Neural progenitor cell (in vitro differentiated cells): ENCODE measurements at regions not wholly inside any gene's neighbourhood (a gene's known extent, or its start where the extent isn't known, plus 50 kb on each side); places are given as distances from the start of the nearest gene placed in this dataset.

ENCODE experiments used
- EZH2 ChIP-seq: fragments of 200-600 bp; sonication (generic); IDR thresholded peaks from 2 replicates; pipeline ENCODE4 v1.6.1; 2017; ENCODE audit warnings: antibody characterized with exemption, mild to moderate bottlenecking, moderate library complexity
- TF ChIP-seq, protein P1 (sequence below): fragments of 200-600 bp; sonication (generic); IDR thresholded peaks from 2 replicates; pipeline ENCODE4 v1.5.1; 2017; ENCODE audit warnings: antibody characterized with exemption, mild to moderate bottlenecking

- TF ChIP-seq, protein P1, sequence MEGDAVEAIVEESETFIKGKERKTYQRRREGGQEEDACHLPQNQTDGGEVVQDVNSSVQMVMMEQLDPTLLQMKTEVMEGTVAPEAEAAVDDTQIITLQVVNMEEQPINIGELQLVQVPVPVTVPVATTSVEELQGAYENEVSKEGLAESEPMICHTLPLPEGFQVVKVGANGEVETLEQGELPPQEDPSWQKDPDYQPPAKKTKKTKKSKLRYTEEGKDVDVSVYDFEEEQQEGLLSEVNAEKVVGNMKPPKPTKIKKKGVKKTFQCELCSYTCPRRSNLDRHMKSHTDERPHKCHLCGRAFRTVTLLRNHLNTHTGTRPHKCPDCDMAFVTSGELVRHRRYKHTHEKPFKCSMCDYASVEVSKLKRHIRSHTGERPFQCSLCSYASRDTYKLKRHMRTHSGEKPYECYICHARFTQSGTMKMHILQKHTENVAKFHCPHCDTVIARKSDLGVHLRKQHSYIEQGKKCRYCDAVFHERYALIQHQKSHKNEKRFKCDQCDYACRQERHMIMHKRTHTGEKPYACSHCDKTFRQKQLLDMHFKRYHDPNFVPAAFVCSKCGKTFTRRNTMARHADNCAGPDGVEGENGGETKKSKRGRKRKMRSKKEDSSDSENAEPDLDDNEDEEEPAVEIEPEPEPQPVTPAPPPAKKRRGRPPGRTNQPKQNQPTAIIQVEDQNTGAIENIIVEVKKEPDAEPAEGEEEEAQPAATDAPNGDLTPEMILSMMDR = no peak
- TF ChIP-seq EZH2 = no peak
Observed at GRCh38 chr4:97110506-97110905, 1032.8 kb downstream of the STPG2 start.
